ENCODE measurements at regions not wholly inside any gene's neighbourhood (a gene's known extent, or its start where the extent isn't known, plus 50 kb on each side); places are given as distances from the start of the nearest gene placed in this dataset.
A peak's percentile ranks its signal among the peaks of the same experiment; 100 is the strongest.

GRCh38 chr2:60318544-60318943 lies 234.9 kb downstream of the BCL11A start:
- no peak for DNase-seq

DNA sequence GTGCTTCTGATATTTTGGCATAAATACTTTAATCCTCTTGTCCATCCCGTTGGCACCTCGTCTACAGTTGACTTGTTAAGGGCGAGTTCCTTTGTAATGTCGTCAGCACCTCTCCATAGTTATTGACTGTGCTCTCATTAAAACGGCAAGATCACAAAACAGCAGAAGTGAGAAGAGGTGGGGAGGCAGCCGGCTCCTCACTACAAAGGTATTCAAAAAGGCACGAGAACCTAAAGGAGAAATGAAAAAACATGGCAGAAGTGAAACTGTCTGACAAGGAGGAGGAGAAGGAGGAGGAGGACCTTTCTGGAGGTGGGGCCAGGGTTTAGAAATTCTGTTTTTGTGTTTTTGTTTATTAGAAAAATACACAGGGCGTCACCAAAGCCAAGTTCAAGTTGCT lies 235.6 kb downstream of the BCL11A start:
- DNase-seq, result no peak

DNA sequence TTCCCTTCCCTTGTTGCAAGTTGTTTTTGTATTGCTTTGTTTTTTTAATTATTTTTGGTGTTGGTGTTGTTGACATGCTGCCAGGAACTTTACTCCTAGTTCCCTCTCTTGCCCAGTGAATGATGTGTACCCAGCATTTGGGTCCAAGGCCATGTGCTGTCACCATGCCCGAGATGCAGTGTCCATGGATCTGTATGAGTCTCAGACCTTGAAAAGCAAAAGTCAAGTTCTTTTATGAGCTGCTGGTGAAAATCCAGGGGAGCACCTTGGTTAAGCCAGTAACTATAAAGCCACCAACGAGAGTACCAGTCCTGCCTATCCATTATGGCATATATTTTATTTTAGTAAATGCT lies 236.4 kb downstream of the BCL11A start:
- no peak for DNase-seq

- no peak for DNase-seq
Observed at GRCh38 chr2:60316381-60317033, 236.9 kb downstream of the BCL11A start.

- no peak for DNase-seq
Observed at GRCh38 chr2:60313470-60314172, 239.8 kb downstream of the BCL11A start.

GRCh38 chr2:60312618-60313017 lies 240.8 kb downstream of the BCL11A start:
- peak; percentile 94 for DNase-seq

DNA sequence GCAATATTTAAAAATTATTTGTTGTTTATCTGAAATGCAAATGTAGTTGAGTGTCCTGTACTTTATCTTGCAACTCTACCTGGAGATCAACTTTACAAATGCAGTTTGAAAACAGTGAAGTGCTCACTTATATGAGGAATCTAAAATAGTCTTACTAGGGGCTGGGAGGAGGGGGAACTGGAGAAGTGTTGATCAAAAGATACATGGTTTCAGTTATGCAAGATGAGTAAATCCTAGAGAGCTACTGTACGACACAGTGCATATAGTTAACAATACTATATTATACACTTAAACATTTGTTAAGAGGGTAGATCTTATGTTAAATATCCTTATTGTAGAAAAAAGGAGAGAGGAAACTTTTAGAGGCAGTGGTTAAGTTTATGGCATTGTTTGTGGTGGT lies 241.9 kb downstream of the BCL11A start:
- DNase-seq, result no peak

- DNase-seq, result peak; percentile 56
Observed at GRCh38 chr2:60309941-60310660, 243.4 kb downstream of the BCL11A start.

DNA sequence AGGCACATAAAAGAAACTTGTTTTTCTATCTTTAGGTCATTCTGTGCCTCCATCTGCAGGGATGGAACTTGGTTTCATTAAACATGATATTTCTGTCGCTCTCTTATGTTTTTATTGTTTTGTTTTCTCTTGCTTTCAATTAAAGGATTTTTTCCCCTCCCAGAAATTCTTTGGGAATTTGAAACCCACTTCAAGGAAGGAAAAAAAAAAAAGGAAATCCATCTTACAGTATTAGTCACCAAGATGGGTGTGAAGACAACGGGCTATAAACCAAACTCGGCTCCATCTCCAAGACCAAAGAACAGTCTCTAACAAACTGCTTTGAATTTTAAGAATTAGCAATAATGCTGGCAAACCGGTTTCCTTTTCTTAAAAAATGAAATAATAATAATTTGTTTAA lies 244.1 kb downstream of the BCL11A start:
- DNase-seq, result no peak

DNA sequence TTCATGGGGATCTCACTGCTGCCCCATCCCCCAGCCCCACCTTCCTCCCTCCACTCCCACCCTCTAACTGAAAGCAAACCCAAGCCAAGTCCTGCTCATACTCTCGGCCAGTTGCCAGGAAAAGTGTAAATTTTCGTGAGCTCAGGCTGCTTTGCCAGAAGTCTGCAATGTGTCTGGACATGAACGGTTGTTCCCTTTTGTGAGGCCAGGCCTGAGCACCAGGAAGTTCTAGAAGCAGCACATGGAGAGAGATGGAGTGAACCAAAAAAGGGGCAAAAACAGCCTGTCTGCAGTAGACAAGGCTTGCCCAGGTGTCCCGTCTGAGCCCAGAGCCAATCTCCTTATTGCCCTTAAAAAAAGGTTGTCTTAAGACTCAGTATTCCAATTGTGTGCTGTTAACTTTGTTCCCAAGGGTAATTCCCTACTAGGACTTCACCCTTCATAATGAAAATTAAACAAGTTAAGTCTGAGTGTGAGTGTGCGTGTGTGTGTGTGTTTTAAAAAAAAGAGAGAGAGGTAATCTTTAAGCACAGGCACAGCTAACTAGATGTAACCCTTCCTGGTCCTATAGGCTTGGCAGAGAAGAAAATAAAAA lies 247.1 kb downstream of the BCL11A start:
- no peak for DNase-seq

GRCh38 chr2:60303680-60304079 lies 249.8 kb downstream of the BCL11A start:
- DNase-seq, result no peak

DNA sequence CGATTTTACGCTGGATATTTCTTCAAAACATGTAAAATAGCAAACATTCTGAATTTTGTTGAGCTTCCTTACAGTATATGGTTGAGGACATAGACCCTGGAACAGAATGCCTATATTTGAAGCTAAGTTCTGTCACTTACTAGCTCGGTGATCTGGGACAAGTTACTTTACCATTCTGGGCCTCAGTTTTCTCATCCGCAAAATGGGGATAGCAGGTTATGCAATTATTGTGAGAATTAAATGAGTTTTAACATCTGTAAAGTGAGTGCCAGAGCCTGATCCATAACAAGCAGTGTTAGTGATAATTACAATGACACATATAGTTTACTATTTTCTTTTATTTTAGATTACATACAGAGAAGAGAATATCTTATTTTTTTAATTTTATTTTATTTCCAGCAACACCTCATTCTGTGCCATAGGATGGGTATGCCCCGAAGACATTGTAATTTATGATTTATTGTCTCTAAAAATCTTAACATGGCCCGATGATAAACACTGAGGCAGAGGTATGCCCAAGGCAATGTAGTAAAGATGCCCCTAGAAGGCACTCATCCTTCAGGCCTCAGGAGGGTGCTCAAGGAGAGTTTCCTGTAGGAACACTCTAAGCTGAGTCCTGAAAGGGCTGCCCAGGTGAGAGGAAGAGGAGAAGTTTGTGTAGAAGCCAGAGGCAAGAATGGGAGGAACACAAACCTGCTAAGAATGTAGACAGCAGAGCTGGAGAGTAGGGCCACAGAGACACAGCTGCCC lies 250.9 kb downstream of the BCL11A start:
- DNase-seq, result no peak

DNA sequence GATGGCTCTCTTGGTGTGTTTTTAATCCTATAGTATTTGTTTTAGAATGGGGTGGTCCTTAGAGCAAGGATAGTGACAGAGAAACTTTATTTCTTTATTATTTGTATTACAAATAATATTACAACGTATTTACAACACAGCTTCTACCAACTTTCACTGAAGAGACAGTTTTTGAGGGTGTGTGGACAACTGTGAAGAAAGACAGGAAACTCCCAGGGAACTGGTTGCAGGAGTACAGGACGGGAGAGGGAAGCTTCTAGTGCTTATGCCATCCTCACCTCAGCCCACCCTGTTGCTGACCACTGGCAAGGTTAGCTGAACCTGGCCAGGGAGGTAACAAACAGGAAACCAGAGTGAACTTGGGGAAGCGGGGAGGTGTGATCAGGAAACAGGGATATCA lies 251.7 kb downstream of the BCL11A start:
- DNase-seq, result no peak

GRCh38 chr2:60299179-60299578 lies 254.3 kb downstream of the BCL11A start:
- no peak for DNase-seq

DNA sequence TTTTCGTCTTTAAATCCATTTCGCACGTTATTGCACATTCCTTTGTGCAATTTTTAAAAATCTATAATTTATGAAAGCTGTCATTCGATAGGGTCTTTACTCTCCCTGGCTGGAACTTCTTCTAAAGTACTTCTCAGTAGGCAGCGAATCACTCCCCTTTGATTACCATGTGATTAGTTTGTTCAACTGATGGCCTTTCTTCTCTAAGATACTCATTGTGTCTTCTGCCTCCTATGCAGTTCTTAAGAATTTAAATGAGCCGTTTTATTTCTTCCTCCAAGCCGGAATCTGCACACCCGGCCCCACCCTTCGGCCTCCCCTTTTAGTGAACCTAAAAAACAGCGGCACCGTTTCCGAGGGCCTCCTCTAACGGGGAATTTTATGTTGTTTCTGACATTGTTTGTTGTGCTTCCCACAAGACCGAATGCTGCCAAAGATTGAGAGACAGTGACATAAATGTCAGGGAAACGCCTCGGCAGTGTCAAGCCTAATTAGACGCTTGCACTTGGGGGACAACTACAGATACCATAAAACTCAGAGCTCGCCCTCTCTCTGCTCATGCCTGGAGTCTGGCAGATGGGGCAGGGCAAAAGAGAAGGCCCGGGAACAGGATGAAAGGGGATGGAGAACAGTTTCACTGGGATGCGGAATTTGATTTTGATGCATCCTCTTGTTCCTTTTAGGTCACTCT lies 255.3 kb downstream of the BCL11A start:
- DNase-seq, result no peak

DNA sequence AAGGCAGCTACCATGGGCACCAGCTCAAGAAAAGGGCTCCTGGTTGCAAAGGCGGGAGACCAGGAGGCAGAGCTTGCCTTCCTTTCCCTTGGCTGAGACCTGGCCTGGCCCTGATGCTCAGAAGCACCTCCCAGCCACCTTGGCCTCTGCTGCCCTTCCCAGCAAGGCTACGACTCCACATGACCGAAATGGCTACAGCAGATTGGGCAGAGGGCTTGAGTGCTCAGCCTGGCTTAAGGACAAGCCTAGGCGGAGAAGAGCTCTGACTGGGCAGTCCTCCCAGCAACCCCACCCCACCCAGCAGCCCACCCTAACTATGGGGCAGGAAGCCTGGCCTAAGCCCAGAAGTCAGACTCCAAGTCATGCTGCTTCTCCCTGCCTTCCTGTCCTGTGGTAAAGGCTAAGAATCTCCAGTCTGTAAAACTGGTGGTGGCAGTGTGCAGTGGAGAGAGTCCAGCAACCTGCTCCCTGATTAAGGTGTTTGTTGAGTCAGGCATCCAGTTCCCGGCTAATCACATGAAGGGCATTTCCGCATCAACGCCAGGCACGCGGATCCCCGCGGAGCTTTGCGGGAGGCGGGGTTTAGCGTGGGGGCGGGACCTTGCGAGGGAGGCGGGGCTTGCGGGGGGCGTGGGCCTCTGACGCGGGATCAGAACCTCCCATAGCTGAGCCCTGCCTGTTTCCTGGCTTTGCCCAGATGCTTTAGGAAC lies 256.0 kb downstream of the BCL11A start:
- DNase-seq, result no peak

DNA sequence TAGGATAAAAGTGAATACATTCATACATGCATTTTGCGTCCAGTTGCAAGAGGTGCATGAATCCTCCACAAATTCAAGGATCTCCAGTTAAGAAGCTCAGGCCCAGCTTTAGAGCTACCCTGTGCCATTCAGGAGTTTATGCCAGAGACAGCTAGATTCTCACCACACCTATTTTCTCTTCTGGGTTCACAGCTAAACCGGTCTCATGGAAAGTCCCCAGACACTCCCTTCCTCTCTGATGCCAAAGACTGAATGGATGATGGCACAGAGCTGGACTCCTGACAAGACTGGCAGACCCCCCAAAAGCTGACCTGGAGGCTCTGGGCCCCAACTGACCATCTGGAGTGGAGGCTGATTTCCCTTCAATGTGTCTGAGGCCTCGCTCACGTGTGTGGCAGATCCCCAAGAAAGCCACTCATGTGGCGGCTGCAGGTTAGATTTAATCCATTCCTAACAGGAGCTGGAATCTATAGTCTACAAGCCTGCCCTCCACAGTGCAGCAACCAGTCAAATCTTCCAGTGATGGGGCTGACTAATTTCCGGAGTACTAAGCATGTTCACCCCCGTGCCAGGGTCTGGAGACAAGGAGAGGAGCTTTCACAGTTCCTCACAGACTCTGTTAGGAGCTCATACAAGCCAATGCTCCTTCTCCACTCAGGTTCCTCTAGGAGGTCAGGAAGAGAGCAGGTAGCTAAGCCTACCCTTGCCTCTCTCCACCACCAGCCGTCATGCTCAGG lies 257.1 kb downstream of the BCL11A start:
- DNase-seq, result no peak

GRCh38 chr2:60295636-60295962 lies 257.9 kb downstream of the BCL11A start:
- no peak for DNase-seq

GRCh38 chr2:60294901-60295635 lies 258.4 kb downstream of the BCL11A start:
- no peak for DNase-seq

DNA sequence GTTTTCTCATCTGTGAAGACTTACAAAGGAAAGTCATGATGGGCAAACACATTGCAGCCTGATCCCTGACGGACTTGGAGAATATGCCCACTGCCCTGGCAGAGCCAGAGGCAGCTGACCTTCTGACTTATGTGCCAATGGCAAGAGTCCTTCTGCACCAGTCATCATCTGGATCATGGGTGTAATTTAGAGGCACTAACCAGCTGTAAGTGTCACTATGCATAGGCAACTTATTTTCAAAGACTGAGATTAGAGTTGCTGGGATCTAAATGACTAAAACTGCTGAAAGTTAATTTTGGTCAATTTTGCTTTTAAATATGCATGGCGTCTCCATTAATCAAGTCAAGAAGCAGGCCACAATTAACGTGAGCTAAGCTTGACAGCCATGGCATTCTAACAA lies 261.2 kb downstream of the BCL11A start:
- no peak for DNase-seq

GRCh38 chr2:60290509-60290908 lies 262.9 kb downstream of the BCL11A start:
- no peak for DNase-seq

All from NCI-H82 (cell line).